Activated naive CD4-positive, alpha-beta T cell treated with anti-CD3 and anti-CD28 coated beads for 36 hours (primary cell): ENCODE measurements at regions not wholly inside any gene's neighbourhood (a gene's known extent, or its start where the extent isn't known, plus 50 kb on each side); places are given as distances from the start of the nearest gene placed in this dataset.

ENCODE experiments used
- CTCF ChIA-PET: fragments of 350-600 bp; sonication (Branson Sonifier 250); formaldehyde crosslinking; loops from one replicate; lab custom pipeline; 2021; ENCODE audit warnings: antibody characterized with exemption; lab: Charles Lee
- DNase-seq: peaks from one replicate; pipeline ENCODE4 v3.0.0-alpha.2; 2020
- H3K27ac Mint-ChIP-seq: one replicate; pipeline ENCODE4 v1.8.0; 2021; ENCODE audit warnings: mild to moderate bottlenecking, mixed read lengths
- H3K27me3 Mint-ChIP-seq: one replicate; pipeline ENCODE4 v1.8.0; 2021; ENCODE audit warnings: low read depth, mixed read lengths
- H3K36me3 Mint-ChIP-seq: one replicate; pipeline ENCODE4 v1.8.0; 2021; ENCODE audit warnings: low read depth, mixed read lengths
- H3K4me1 Mint-ChIP-seq: one replicate; pipeline ENCODE4 v1.8.0; 2021; ENCODE audit warnings: low read depth, mixed read lengths
- H3K4me3 Mint-ChIP-seq: one replicate; pipeline ENCODE4 v1.8.0; 2021; ENCODE audit warnings: mild to moderate bottlenecking, moderate library complexity, mixed read lengths
- H3K9me3 Mint-ChIP-seq: one replicate; pipeline ENCODE4 v1.8.0; 2021; ENCODE audit warnings: mixed read lengths
- intact Hi-C: fragments of 100-400 bp; cut with micrococcal nuclease; formaldehyde crosslinking; loops from one replicate; pipeline ENCODE4 v1.15.1; 2023

GRCh38 chr5:74232276-74232675 is 408.3 kb downstream of the ENC1 start:
- peak; percentile 24 for DNase-seq
- Mint-ChIP-seq H3K4me1 (peaks cover 2% of the 10 kb centered on the region), H3K36me3 (no peaks in the 10 kb centered on the region), H3K9me3 (peaks cover 2% of the 10 kb centered on the region), H3K4me3 (no peak overlapping the region), H3K27me3 (peaks cover 23% of the 10 kb centered on the region), H3K27ac (no peak overlapping the region)
- intact Hi-C loops, result no loop called here
- CTCF ChIA-PET, result no interaction called here

GRCh38 chr5:74231697-74232096 is 408.8 kb downstream of the ENC1 start:
- CTCF ChIA-PET, result no interaction called here
- Mint-ChIP-seq H3K36me3 (no peaks in the 10 kb centered on the region), H3K27me3 (peaks cover 23% of the 10 kb centered on the region), H3K27ac (no peak overlapping the region), H3K4me1 (peaks cover 2% of the 10 kb centered on the region), H3K4me3 (no peak overlapping the region), H3K9me3 (peaks cover 2% of the 10 kb centered on the region)
- intact Hi-C loops, result no loop called here
- DNase-seq, result no peak

GRCh38 chr5:74226716-74227485 is 413.6 kb downstream of the ENC1 start:
- Mint-ChIP-seq H3K9me3 (peaks cover 2% of the 10 kb centered on the region), H3K36me3 (no peaks in the 10 kb centered on the region), H3K4me3 (no peak overlapping the region), H3K27ac (no peak overlapping the region), H3K4me1 (no peaks in the 10 kb centered on the region), H3K27me3 (peaks cover 26% of the 10 kb centered on the region)
- no peak for DNase-seq
- intact Hi-C loops, result no loop called here
- CTCF ChIA-PET, result no interaction called here

- DNase-seq, result no peak
- Mint-ChIP-seq H3K4me1 (no peaks in the 10 kb centered on the region), H3K27ac (no peak overlapping the region), H3K4me3 (no peak overlapping the region), H3K27me3 (peaks cover 21% of the 10 kb centered on the region), H3K36me3 (no peaks in the 10 kb centered on the region), H3K9me3 (peaks cover 2% of the 10 kb centered on the region)
- CTCF ChIA-PET, result no interaction called here
- intact Hi-C loops, result no loop called here
These were observed 414.9 kb downstream of the ENC1 start for GRCh38 chr5:74225587-74225986.

- H3K36me3 Mint-ChIP-seq, result no peaks in the 10 kb centered on the region
- intact Hi-C loops, result no loop called here
- CTCF ChIA-PET, result no interaction called here
- no peaks in the 10 kb centered on the region for H3K4me1 Mint-ChIP-seq
- no peak for DNase-seq
- no peak overlapping the region for H3K4me3 Mint-ChIP-seq
- no peak overlapping the region for H3K27ac Mint-ChIP-seq
- H3K9me3 Mint-ChIP-seq, result no peaks in the 10 kb centered on the region
- H3K27me3 Mint-ChIP-seq, result peaks cover 17% of the 10 kb centered on the region
These were observed 416.2 kb downstream of the ENC1 start for GRCh38 chr5:74224331-74224730.

GRCh38 chr5:74222806-74223205 is 417.7 kb downstream of the ENC1 start:
- intact Hi-C loops, result no loop called here
- Mint-ChIP-seq H3K27ac (no peak overlapping the region), H3K4me1 (no peaks in the 10 kb centered on the region), H3K4me3 (no peak overlapping the region), H3K9me3 (peaks cover 6% of the 10 kb centered on the region), H3K36me3 (no peaks in the 10 kb centered on the region), H3K27me3 (peaks cover 13% of the 10 kb centered on the region)
- CTCF ChIA-PET, result no interaction called here
- DNase-seq, result no peak

- no peak overlapping the region for H3K4me3 Mint-ChIP-seq
- no peak for DNase-seq
- peaks cover 11% of the 10 kb centered on the region for H3K27me3 Mint-ChIP-seq
- intact Hi-C loops, result no loop called here
- H3K4me1 Mint-ChIP-seq, result no peaks in the 10 kb centered on the region
- H3K36me3 Mint-ChIP-seq, result no peaks in the 10 kb centered on the region
- CTCF ChIA-PET, result no interaction called here
- H3K27ac Mint-ChIP-seq, result no peak overlapping the region
- peaks cover 6% of the 10 kb centered on the region for H3K9me3 Mint-ChIP-seq
These were observed 419.1 kb downstream of the ENC1 start for GRCh38 chr5:74221413-74221812.

GRCh38 chr5:74216012-74216411 is 424.5 kb downstream of the ENC1 start:
- no peak overlapping the region for H3K4me3 Mint-ChIP-seq
- no peak for DNase-seq
- H3K4me1 Mint-ChIP-seq, result no peaks in the 10 kb centered on the region
- intact Hi-C loops, result no loop called here
- peaks cover 4% of the 10 kb centered on the region for H3K27me3 Mint-ChIP-seq
- H3K27ac Mint-ChIP-seq, result no peak overlapping the region
- H3K36me3 Mint-ChIP-seq, result no peaks in the 10 kb centered on the region
- CTCF ChIA-PET, result no interaction called here
- H3K9me3 Mint-ChIP-seq, result peaks cover 6% of the 10 kb centered on the region

GRCh38 chr5:74212336-74212735 is 428.2 kb downstream of the ENC1 start:
- Mint-ChIP-seq H3K4me3 (no peak overlapping the region), H3K4me1 (no peaks in the 10 kb centered on the region), H3K9me3 (no peaks in the 10 kb centered on the region), H3K27ac (no peak overlapping the region), H3K27me3 (peaks cover 6% of the 10 kb centered on the region), H3K36me3 (no peaks in the 10 kb centered on the region)
- DNase-seq, result peak; percentile 27
- intact Hi-C loops, result loop anchor here (2.0 kb wide), 1 partner anchor 428 kb away; the partner anchor contains the start of gene ENC1
- CTCF ChIA-PET, result interaction anchor here (1.0 to 1.4 kb wide), 2 partner anchors 8 to 27 kb away, joined by 3 to 4 read pairs; no protein-coding TSS in a partner anchor

- intact Hi-C loops, result no loop called here
- Mint-ChIP-seq H3K27me3 (peaks cover 7% of the 10 kb centered on the region), H3K4me3 (no peak overlapping the region), H3K4me1 (no peaks in the 10 kb centered on the region), H3K36me3 (no peaks in the 10 kb centered on the region), H3K27ac (no peak overlapping the region), H3K9me3 (no peaks in the 10 kb centered on the region)
- no peak for DNase-seq
- CTCF ChIA-PET, result no interaction called here
These were observed 431.0 kb downstream of the ENC1 start for GRCh38 chr5:74209571-74209970.

GRCh38 chr5:74206579-74207550 is 433.7 kb downstream of the ENC1 start:
- Mint-ChIP-seq H3K4me1 (peaks cover 1% of the 10 kb centered on the region), H3K9me3 (no peaks in the 10 kb centered on the region), H3K27ac (no peak overlapping the region), H3K36me3 (no peaks in the 10 kb centered on the region), H3K27me3 (peaks cover 10% of the 10 kb centered on the region), H3K4me3 (no peak overlapping the region)
- intact Hi-C loops, result no loop called here
- no peak for DNase-seq
- CTCF ChIA-PET, result no interaction called here

GRCh38 chr5:74205767-74206578 is 434.6 kb downstream of the ENC1 start:
- DNase-seq, result no peak
- intact Hi-C loops, result no loop called here
- CTCF ChIA-PET, result no interaction called here

More at GRCh38 chr5:74205767-74206578, 434.6 kb downstream of the ENC1 start:
- Mint-ChIP-seq H3K27me3 (peaks cover 10% of the 10 kb centered on the region), H3K4me3 (no peak overlapping the region), H3K4me1 (peaks cover 2% of the 10 kb centered on the region), H3K27ac (no peak overlapping the region), H3K9me3 (no peaks in the 10 kb centered on the region), H3K36me3 (no peaks in the 10 kb centered on the region)
